BE2C (cell line): ENCODE measurements at regions not wholly inside any gene's neighbourhood (a gene's known extent, or its start where the extent isn't known, plus 50 kb on each side); places are given as distances from the start of the nearest gene placed in this dataset.

Experiments
- DNase-seq: peaks from one replicate; pipeline ENCODE4 v3.0.0-alpha.2; 2020
- H3K27me3 ChIP-seq: fragments of 250-450 bp; sonication (Bioruptor Pico); 2 replicates; pipeline ENCODE4 v1.5.1; 2020; ENCODE audit warnings: mild to moderate bottlenecking
- H3K36me3 ChIP-seq: fragments of 250-450 bp; sonication (Bioruptor Pico); 2 replicates; pipeline ENCODE4 v1.5.1; 2020; ENCODE audit warnings: mild to moderate bottlenecking
- H3K4me1 ChIP-seq: fragments of 250-450 bp; sonication (Bioruptor Pico); 2 replicates; pipeline ENCODE4 v1.5.1; 2020
- H3K4me3 ChIP-seq: 2 replicates; pipeline ENCODE4 v1.5.1; 2011; ENCODE audit warnings: low read depth, low read length
- H3K9me3 ChIP-seq: fragments of 250-450 bp; sonication (Bioruptor Pico); 2 replicates; pipeline ENCODE4 v1.5.1; 2020
- CTCF ChIP-seq: IDR thresholded peaks from 2 replicates; pipeline ENCODE4 v1.5.1; 2012; ENCODE audit warnings: mild to moderate bottlenecking, low read depth, low read length

GRCh38 chr2:67075530-67076238, 321.4 kb upstream of the ETAA1 start:
- no peaks in the 10 kb centered on the region for H3K36me3 ChIP-seq
- H3K4me3 ChIP-seq: no peak overlapping the region
- no peaks in the 10 kb centered on the region for H3K4me1 ChIP-seq
- H3K9me3 ChIP-seq: no peaks in the 10 kb centered on the region
- TF ChIP-seq CTCF: no peak
- no peak for DNase-seq
- no peaks in the 10 kb centered on the region for H3K27me3 ChIP-seq

GRCh38 chr2:67076239-67076624, 320.9 kb upstream of the ETAA1 start:
- Histone ChIP-seq H3K4me3 (no peak overlapping the region), H3K27me3 (no peaks in the 10 kb centered on the region), H3K9me3 (no peaks in the 10 kb centered on the region), H3K36me3 (no peaks in the 10 kb centered on the region), H3K4me1 (no peaks in the 10 kb centered on the region)
- TF ChIP-seq CTCF: no peak
- DNase-seq: no peak

- DNase-seq: no peak
- no peak overlapping the region for H3K4me3 ChIP-seq
- no peaks in the 10 kb centered on the region for H3K9me3 ChIP-seq
- no peaks in the 10 kb centered on the region for H3K27me3 ChIP-seq
- no peak for TF ChIP-seq CTCF
- H3K4me1 ChIP-seq: no peaks in the 10 kb centered on the region
- no peaks in the 10 kb centered on the region for H3K36me3 ChIP-seq
Observed at GRCh38 chr2:67079729-67080128, 317.4 kb upstream of the ETAA1 start.

GRCh38 chr2:67082813-67083212, 314.3 kb upstream of the ETAA1 start:
- DNase-seq: no peak
- no peak for TF ChIP-seq CTCF
- H3K36me3 ChIP-seq: no peaks in the 10 kb centered on the region

GRCh38 chr2:67083951-67084350, 313.2 kb upstream of the ETAA1 start:
- no peak for DNase-seq
- Histone ChIP-seq H3K4me3 (no peak overlapping the region), H3K9me3 (no peaks in the 10 kb centered on the region), H3K36me3 (no peaks in the 10 kb centered on the region), H3K27me3 (no peaks in the 10 kb centered on the region), H3K4me1 (no peaks in the 10 kb centered on the region)
- TF ChIP-seq CTCF: no peak

More at GRCh38 chr2:67082813-67083212, 314.3 kb upstream of the ETAA1 start:
- Histone ChIP-seq H3K4me3 (no peak overlapping the region), H3K9me3 (no peaks in the 10 kb centered on the region), H3K27me3 (no peaks in the 10 kb centered on the region), H3K4me1 (no peaks in the 10 kb centered on the region)

- TF ChIP-seq CTCF: no peak
- Histone ChIP-seq H3K4me3 (no peak overlapping the region), H3K27me3 (no peaks in the 10 kb centered on the region), H3K9me3 (no peaks in the 10 kb centered on the region), H3K36me3 (no peaks in the 10 kb centered on the region), H3K4me1 (no peaks in the 10 kb centered on the region)
- DNase-seq: no peak
Observed at GRCh38 chr2:67085146-67085545, 312.0 kb upstream of the ETAA1 start.
